ENCODE measurements at regions not wholly inside any gene's neighbourhood (a gene's known extent, or its start where the extent isn't known, plus 50 kb on each side); places are given as distances from the start of the nearest gene placed in this dataset.
"Not testable (repeated sequence)": the region's sequence is repeated elsewhere in the genome, so short reads cannot be mapped to it uniquely, and the experiment has no call there.

DNA sequence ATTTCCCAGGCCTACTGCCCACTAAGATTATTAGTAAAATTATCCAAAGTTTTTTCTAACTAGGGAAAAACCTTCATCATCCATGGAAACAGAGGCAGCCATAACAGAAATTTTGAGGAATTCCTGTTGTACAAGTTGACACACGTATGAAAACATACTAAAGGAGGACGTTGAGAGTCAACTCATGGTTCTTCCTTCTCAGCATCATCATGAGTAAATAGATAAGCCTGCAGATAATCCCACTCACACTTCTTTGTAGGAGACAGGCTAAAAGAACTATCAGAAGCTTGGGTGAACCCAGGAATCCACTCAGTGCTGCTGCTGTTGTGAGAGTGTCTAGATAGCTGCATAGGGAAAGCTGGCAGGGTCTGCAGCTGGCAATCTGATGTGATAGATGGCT is 694.8 kb upstream of the NR2F2 start:
- DNase-seq (ENCODE audit: low read depth) = no peak

DNA sequence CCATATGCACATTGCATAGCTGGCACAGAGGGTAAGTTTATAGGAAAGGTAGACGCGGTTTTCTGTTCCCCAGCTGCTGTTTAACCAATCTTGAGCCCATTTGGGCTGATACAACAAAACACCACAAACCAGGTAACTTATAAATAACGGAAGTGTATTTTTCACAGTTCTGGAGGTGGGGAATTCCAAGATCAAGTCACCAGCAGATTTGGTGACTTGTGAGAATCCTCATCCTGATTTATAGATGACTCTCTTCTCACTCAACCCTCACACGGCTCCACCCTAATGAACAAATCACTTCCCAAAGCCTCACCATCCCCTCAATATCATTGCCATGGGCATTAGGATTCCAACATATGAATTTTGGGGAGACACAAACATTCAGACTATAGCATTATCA is 694.4 kb upstream of the NR2F2 start:
- DNase-seq (ENCODE audit: low read depth) = no peak

- not testable (repeated sequence) for DNase-seq (ENCODE audit: low read depth)
Observed at GRCh38 chr15:95637234-95637633, 693.3 kb upstream of the NR2F2 start.

DNA sequence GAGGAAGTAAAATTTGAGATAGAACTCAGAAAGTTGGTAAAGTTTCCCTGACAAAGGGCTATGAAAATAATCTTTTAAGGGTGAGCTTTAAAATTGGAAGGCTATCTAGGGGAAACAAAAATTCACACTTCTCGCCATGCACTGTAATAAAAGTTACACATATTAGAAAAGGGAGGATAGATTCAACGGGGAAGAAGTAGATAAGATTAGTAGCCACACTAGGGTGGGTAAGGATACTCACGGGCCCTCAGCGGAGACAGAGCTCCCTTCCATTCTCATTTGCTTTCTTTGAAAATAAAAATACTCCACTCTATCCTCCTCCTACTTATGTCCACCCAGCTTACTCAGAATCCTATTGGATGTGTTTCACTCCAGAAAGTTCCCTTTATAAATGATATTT is 691.3 kb upstream of the NR2F2 start:
- DNase-seq (ENCODE audit: low read depth) = no peak

DNA sequence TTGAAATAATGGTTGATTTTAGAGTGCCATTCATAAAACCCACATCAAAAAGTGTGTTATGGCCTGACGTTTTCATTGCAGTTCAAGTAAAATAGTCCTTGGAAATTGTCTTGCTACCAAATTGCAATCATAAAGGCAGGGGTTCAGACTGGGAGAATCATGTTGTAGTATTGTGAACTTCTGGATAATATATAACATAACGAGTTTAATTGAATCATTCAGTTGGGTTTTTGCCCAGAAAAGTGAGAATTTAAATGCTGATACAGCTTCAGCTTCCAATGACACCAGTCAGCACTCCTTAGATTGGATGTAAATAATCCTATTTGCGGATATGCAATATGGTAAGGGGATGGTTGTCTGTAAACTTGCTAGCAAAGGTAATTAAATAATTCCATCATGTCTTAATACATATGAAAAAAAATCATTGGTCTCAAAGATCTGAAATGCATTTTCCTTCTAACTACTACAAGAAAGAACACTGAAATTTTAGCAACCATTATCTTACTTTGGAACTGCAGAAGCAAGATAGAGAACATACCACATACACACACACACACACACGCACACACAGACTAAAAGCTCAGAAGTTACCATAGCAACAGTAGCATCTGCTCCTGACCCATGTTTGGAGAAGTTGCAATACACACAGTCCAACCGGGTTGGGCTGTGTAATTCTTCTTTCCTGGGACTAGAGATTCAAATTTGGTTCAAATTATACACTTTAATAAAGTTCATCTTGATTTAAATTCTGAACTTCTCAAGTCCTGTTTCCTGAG is 686.2 kb upstream of the NR2F2 start:
- DNase-seq (ENCODE audit: low read depth) = peak; percentile 35

DNA sequence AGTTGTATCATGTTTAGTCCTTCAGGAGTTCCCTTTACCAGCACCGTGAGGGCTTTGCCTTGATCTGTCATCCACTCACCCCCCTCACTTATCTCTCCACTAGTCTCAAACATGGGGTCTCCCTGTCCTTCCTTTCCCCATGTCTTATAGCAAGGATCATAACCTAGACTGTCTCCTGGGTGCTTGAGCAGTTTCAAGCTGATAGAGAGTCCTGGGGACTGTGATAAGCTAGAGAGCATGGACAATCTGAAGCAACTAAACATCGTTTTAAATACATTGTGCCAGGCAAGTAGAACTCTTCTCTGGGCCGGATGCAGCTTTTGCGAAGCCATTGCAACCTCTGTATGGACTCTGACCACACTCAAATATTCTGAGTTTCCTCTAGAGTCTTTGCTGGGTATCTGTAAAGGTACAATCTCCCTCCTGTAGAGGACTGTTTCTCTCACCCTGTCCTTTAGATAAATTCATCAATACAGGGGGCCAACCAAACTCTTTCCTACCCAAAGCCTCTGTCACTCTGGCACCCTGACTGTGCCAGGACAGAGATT is 684.6 kb upstream of the NR2F2 start:
- no peak for DNase-seq (ENCODE audit: low read depth)

GRCh38 chr15:95646484-95647273 is 683.8 kb upstream of the NR2F2 start:
- DNase-seq (ENCODE audit: low read depth) = no peak

GRCh38 chr15:95647531-95648277 is 682.8 kb upstream of the NR2F2 start:
- no peak for DNase-seq (ENCODE audit: low read depth)

- no peak for DNase-seq (ENCODE audit: low read depth)
Observed at GRCh38 chr15:95653361-95653805, 677.1 kb upstream of the NR2F2 start.

DNA sequence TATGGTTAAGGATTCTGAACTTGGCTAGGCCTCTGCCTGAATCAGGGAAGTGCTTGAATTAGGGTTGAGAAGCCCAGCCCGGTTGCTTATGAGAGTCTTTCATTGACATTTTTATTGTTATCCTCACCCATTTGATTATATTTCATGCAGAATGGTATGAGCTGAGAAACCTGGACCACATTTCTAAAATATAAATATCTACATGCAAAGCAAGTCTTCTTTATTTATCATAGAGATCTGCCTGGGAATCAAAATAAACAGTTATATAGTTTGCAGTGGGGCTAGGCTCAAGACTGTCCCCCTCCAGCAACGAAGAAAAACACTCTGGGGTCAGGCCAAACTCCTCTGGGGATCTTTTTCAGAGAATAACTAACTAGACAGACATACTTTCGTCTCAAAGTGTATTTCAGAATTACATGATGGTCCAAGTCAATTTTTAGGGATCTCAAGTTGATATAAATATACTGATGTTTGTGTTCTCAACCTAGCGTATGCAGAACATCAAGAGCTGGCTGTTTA is 675.4 kb upstream of the NR2F2 start:
- no peak for DNase-seq (ENCODE audit: low read depth)

- no peak for DNase-seq (ENCODE audit: low read depth)
Observed at GRCh38 chr15:95656595-95656994, 673.9 kb upstream of the NR2F2 start.

GRCh38 chr15:95658799-95659198 is 671.7 kb upstream of the NR2F2 start:
- DNase-seq (ENCODE audit: low read depth) = no peak

DNA sequence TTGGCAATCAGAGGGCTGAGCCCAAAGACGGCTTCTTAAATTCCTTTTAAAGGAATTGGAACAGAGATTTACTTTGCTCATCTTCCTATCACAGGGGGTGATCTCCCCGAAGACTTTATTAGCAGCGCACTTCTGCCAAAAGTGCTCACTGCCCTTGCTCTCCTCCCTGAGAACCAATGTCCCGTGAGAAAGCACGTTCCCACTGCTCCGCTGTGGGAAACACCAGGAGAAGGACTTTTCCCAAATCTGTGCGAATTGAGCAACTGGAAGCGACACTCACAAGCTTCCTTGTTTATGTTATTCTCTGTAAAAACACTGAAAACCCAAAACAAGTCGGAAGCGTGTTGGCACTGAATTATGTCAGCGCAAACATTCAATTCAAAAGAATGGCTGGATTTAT is 670.8 kb upstream of the NR2F2 start:
- DNase-seq (ENCODE audit: low read depth) = no peak

- DNase-seq (ENCODE audit: low read depth) = no peak
Observed at GRCh38 chr15:95662638-95663037, 667.9 kb upstream of the NR2F2 start.

DNA sequence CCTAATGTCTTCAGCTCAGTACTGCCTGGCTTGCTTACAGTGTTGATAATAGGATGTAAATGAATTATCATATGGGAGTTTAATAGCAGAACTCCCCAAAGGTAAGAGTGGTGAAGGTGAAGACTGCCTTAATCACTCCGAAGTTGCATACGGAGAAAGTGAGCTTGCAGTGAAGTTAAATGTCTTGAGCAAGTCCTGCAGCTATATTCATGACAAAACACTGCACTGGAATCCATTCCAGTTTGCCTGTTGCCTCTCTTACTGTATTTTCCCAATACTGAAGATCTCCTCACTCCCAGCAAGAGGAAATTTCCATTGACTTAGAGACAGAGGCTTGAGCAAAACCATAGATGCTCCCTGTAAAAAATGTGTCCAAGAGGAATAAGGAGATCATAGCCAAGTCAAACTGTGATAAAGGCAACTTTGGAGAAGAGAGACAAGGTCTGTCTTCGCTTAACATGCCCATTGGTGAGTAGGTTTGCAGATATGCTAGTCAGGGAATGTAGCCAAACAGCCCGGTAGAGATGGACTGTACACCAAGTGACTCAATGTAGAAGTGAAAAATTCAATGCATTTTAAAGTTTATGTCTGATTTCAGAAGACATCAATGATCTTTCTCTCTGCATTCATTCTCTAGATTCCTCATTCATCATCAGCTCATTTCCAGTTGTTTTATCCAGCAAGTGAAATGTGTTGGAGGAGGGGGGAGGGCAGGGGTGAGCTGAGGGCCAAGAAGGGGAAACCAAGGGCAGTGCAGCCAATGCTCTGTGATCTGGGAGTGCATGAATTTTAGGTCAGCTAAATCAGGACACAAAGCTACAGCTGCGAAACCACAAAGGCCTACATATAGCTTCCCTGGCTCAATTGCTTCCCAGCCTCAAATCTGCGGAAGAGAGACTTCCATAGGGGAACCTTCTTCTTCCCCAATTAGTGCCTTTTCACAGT is 667.1 kb upstream of the NR2F2 start:
- DNase-seq (ENCODE audit: low read depth) = no peak

DNA sequence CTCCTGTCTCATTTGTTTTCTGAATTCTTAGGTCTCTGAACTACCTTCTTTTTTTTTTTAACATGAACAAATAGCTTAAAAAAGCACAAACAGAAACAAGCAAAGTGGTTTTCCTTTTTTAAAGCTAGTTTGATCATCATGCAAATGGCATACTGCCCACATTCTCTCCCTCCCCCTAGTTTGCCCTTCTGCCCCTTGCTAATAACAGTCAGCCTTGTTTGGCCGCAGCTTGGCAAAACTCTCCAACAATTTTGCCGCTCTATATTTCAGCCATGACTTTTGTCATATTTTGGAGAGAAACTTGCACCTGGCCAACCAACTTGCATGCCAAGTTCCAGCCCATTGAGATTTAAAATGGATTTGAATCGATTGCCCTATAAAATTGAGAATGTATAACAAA is 666.0 kb upstream of the NR2F2 start:
- DNase-seq (ENCODE audit: low read depth) = peak; percentile 20

- peak; percentile 35 for DNase-seq (ENCODE audit: low read depth)
Observed at GRCh38 chr15:95669146-95669922, 661.2 kb upstream of the NR2F2 start.

DNA sequence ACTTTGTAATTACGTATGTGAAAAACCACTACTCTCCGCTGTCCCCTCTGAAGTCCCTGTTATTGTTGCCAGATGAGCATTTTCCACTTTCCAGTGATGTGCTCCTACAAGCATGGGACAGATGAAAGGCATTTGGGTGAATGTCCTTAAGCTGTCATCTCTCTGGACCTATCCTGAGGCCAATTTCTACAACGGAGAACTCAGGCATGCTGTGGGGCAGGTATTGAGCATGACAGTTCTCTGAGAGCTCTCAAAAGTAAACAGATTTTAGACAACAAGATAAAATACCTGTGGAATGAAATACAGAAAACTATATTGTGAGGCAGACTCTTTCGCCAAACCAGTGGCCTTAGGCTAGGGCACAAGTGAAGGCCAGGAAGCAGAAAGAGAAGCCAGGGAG is 656.5 kb upstream of the NR2F2 start:
- DNase-seq (ENCODE audit: low read depth) = no peak

DNA sequence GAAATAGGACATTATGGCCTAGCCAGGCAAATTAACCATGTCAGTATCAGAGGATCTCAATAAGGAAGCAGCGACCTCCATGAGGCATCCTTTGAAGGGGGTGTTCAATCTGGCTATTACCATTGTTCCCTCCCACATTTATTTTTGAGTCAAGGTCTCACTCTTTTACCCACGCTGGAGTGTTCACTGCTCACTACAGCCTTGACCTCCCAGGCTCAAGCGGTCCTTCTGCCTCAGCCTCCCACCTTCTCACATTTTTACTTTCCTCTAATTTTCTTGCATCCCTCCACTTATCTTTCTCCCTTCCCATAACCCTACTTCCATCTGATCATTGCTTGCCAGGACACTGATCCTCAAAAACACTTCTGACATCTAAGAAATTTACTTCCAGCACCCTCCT is 654.0 kb upstream of the NR2F2 start:
- DNase-seq (ENCODE audit: low read depth) = no peak
